Hepatocyte (in vitro differentiated cells): ENCODE measurements at regions not wholly inside any gene's neighbourhood (a gene's known extent, or its start where the extent isn't known, plus 50 kb on each side); places are given as distances from the start of the nearest gene placed in this dataset.

Experiments
- CTCF ChIP-seq: fragments of 200-600 bp; sonication (generic); IDR thresholded peaks from 2 replicates; pipeline ENCODE4 v1.5.1; 2016; ENCODE audit warnings: antibody characterized with exemption, mild to moderate bottlenecking; ENCODE audit not compliant: poor library complexity
- EZH2phosphoT487 ChIP-seq: fragments of 200-600 bp; sonication (generic); IDR thresholded peaks from one replicate; pipeline ENCODE4 v1.6.1; 2018; ENCODE audit warnings: antibody characterized with exemption, mild to moderate bottlenecking, low read depth, moderate library complexity; ENCODE audit not compliant: unreplicated experiment, severe bottlenecking

- TF ChIP-seq EZH2phosphoT487 (no peak), CTCF (no peak)
Measured at GRCh38 chr13:33651766-33652165, 166.2 kb upstream of the RFC3 start.
